ENCODE measurements at regions not wholly inside any gene's neighbourhood (a gene's known extent, or its start where the extent isn't known, plus 50 kb on each side); places are given as distances from the start of the nearest gene placed in this dataset.

DNA sequence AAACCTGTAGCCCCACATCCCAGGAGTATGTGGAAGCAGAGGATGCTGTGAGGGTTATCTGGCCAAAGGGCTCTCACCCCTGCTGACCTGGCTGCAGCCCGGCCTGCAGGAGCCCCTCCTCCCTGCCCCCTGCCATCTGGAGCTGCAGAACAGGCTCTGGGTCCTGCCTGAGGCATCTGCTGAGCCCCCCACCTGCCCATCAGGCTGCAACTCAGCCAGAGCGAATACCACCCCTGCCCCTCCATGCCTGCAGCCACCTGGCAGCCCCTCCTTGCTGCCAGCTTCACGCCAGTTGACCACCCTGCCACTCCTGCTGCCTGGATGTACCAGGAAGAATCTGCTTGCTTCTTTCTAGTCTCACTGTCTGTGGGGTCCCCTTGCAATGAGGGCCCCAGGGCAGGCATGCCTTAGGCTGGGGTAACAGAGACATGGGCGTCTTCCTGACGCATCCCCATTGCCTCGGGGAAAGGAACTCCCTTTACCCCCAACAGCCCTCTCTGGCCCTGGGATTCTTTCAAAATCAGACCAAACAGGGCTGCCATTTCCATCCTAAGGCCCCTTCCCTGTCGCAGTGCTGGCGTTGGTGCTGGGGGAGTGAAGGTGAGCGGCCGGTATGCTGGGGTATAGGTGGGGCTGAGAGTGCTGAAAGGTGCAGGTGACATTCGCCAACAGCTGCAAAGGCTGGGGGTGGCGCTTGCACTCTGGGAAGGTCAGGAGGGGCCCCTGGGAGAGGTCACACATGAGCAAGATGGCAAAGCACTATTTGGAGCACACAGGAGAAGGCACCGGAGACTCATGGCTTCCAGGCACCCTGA is 1334.6 kb downstream of the TBC1D22A start:
- peaks cover 1% of the 10 kb centered on the region for H3K9me3 Mint-ChIP-seq
- H3K27ac Mint-ChIP-seq = peak overlapping the region; percentile 89
- no peaks in the 10 kb centered on the region for H3K27me3 Mint-ChIP-seq
- no peak for ATAC-seq (ENCODE audit: low read depth)
- H3K36me3 Mint-ChIP-seq = no peaks in the 10 kb centered on the region
- no peak for DNase-seq (ENCODE audit: low spot score in 2 of 2)
- H3K4me3 Mint-ChIP-seq = peak overlapping the region; percentile 4
- H3K4me1 Mint-ChIP-seq = peaks cover 51% of the 10 kb centered on the region

DNA sequence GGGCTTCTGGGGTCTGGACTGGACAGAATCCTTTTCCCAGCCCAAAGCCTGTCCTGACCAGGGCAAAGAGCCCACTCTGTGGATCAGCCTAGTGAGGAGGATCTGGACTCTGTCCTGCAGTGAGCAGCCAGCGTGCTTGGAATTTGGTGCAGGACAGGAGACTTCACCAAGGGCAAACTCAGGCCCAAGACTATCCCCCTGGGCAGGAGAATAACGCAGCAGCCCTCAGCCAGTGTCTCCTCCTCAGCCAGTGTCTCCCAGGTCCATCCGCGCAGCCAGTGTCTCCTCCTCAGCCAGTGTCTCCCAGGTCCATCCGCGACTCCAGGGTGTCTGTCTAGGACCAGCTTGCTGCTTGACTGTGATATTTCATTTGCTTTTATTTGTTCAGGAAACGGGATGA is 1334.0 kb downstream of the TBC1D22A start:
- ATAC-seq (ENCODE audit: low read depth) (no peak), DNase-seq (ENCODE audit: low spot score in 2 of 2) (no peak)
- no peak overlapping the region for H3K27ac Mint-ChIP-seq
- H3K27me3 Mint-ChIP-seq = no peaks in the 10 kb centered on the region
- no peaks in the 10 kb centered on the region for H3K36me3 Mint-ChIP-seq
- no peak overlapping the region for H3K4me3 Mint-ChIP-seq
- peaks cover 54% of the 10 kb centered on the region for H3K4me1 Mint-ChIP-seq
- H3K9me3 Mint-ChIP-seq = no peaks in the 10 kb centered on the region

- peaks cover 53% of the 10 kb centered on the region for H3K4me1 Mint-ChIP-seq
- no peak for ATAC-seq (ENCODE audit: low read depth)
Observed at GRCh38 chr22:48093981-48094380, 1331.5 kb downstream of the TBC1D22A start.

GRCh38 chr22:48092866-48093265 is 1330.4 kb downstream of the TBC1D22A start:
- DNase-seq (ENCODE audit: low spot score in 2 of 2) (no peak), ATAC-seq (ENCODE audit: low read depth) (no peak)
- Mint-ChIP-seq H3K4me3 (no peak overlapping the region), H3K27ac (no peak overlapping the region), H3K4me1 (peaks cover 46% of the 10 kb centered on the region), H3K27me3 (no peaks in the 10 kb centered on the region), H3K36me3 (no peaks in the 10 kb centered on the region), H3K9me3 (no peaks in the 10 kb centered on the region)

More at GRCh38 chr22:48093981-48094380, 1331.5 kb downstream of the TBC1D22A start:
- no peak for DNase-seq (ENCODE audit: low spot score in 2 of 2)
- no peaks in the 10 kb centered on the region for H3K27me3 Mint-ChIP-seq
- H3K27ac Mint-ChIP-seq = no peak overlapping the region
- H3K9me3 Mint-ChIP-seq = no peaks in the 10 kb centered on the region
- H3K4me3 Mint-ChIP-seq = no peak overlapping the region
- H3K36me3 Mint-ChIP-seq = no peaks in the 10 kb centered on the region

GRCh38 chr22:48091656-48092223 is 1329.3 kb downstream of the TBC1D22A start:
- DNase-seq (ENCODE audit: low spot score in 2 of 2) = no peak
- H3K27ac Mint-ChIP-seq = no peak overlapping the region
- H3K4me1 Mint-ChIP-seq = peaks cover 37% of the 10 kb centered on the region
- H3K9me3 Mint-ChIP-seq = no peaks in the 10 kb centered on the region
- H3K36me3 Mint-ChIP-seq = no peaks in the 10 kb centered on the region
- ATAC-seq (ENCODE audit: low read depth) = no peak
- H3K27me3 Mint-ChIP-seq = no peaks in the 10 kb centered on the region
- no peak overlapping the region for H3K4me3 Mint-ChIP-seq

DNA sequence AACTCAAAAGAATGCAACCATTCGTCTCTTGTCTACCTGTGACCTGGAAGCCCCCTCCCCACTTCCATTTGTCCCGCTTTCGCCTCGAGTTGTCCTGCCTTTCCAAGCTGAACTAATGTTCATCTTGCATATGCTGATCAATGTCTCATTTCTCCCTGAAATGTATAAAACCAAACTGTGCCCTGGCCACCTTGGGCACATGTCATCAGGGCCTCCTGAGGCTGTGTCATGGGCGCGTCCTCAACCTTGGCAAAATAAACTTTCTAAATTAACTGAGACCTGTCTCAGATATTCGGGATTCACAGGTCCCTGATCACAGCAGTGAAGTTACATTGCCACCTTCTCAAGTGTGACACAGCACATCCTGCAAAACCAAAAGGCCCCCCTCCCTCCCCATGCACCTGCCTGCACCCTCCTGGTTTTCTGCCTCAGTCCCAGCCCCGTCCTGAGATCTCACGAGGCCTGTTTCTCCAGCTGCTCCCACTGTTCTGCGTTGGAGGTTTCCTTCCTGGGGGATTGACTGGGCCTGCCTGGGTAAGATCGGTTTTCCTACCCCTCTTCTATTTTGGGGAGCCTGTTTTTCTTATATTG is 1328.7 kb downstream of the TBC1D22A start:
- ATAC-seq (ENCODE audit: low read depth) = no peak
- no peak overlapping the region for H3K27ac Mint-ChIP-seq
- no peaks in the 10 kb centered on the region for H3K27me3 Mint-ChIP-seq
- no peaks in the 10 kb centered on the region for H3K9me3 Mint-ChIP-seq
- DNase-seq (ENCODE audit: low spot score in 2 of 2) = no peak
- H3K4me1 Mint-ChIP-seq = peaks cover 34% of the 10 kb centered on the region
- peak overlapping the region; percentile 53 for H3K4me3 Mint-ChIP-seq
- H3K36me3 Mint-ChIP-seq = no peaks in the 10 kb centered on the region

DNA sequence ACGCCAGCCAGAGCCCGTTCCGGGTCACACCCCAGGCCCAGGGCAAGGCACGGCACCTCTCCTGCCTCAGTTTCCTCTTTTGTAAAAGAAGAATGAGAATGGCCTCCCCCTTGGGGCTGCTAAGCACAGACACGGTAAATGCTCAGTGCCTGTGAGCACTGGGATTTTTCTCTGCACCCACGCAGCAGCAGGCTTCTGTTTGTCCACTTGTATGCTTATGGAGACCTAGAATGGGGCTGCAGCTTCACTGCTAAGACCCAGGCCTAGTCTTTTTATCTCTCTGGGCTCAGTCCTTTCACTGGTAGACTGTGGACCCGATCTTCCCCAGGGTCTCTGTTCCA is 1327.9 kb downstream of the TBC1D22A start:
- no peaks in the 10 kb centered on the region for H3K9me3 Mint-ChIP-seq
- peaks cover 3% of the 10 kb centered on the region for H3K27me3 Mint-ChIP-seq
- peak overlapping the region; percentile 70 for H3K4me3 Mint-ChIP-seq
- peak overlapping the region; percentile 79 for H3K27ac Mint-ChIP-seq
- H3K36me3 Mint-ChIP-seq = no peaks in the 10 kb centered on the region
- no peak for ATAC-seq (ENCODE audit: low read depth)
- no peak for DNase-seq (ENCODE audit: low spot score in 2 of 2)
- H3K4me1 Mint-ChIP-seq = peaks cover 32% of the 10 kb centered on the region

GRCh38 chr22:48089601-48090331 is 1327.3 kb downstream of the TBC1D22A start:
- Mint-ChIP-seq H3K9me3 (no peaks in the 10 kb centered on the region), H3K36me3 (no peaks in the 10 kb centered on the region), H3K27me3 (peaks cover 4% of the 10 kb centered on the region), H3K4me1 (peaks cover 28% of the 10 kb centered on the region), H3K27ac (no peak overlapping the region), H3K4me3 (peak overlapping the region; percentile 32)
- ATAC-seq (ENCODE audit: low read depth) = no peak
- no peak for DNase-seq (ENCODE audit: low spot score in 2 of 2)

DNA sequence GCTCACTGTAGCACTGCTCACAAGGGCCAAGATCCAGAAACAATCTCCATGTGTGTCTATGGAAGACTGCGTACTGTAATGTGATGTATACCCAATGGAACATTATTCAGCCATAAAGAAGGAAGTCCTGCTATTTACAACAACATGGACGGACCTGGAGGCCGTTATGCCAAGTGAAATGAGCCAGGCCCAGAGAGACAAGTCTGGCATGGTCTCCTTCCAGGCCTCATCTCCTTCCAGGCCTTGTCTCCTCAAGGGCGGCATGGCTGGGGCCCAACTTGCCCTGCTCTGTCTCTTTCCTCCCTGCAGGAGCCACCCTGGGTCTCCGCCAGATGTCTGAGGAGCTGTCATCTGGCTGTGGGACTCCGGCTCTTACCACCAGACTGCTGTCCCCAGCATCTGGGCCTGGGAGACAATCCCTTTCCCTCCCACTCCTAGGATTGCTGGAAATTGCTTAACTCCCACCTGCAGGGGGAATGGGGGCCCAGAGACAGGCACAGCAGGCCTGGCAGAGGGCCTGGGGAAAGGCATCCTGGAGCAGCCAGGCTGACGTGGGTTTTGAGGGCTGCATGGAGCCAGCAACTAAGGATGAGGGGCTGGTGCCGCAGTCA is 1326.6 kb downstream of the TBC1D22A start:
- H3K27ac Mint-ChIP-seq = no peak overlapping the region
- H3K36me3 Mint-ChIP-seq = no peaks in the 10 kb centered on the region
- peaks cover 7% of the 10 kb centered on the region for H3K27me3 Mint-ChIP-seq
- DNase-seq (ENCODE audit: low spot score in 2 of 2) (no peak), ATAC-seq (ENCODE audit: low read depth) (no peak)
- no peak overlapping the region for H3K4me3 Mint-ChIP-seq
- H3K4me1 Mint-ChIP-seq = peaks cover 35% of the 10 kb centered on the region
- H3K9me3 Mint-ChIP-seq = no peaks in the 10 kb centered on the region

DNA sequence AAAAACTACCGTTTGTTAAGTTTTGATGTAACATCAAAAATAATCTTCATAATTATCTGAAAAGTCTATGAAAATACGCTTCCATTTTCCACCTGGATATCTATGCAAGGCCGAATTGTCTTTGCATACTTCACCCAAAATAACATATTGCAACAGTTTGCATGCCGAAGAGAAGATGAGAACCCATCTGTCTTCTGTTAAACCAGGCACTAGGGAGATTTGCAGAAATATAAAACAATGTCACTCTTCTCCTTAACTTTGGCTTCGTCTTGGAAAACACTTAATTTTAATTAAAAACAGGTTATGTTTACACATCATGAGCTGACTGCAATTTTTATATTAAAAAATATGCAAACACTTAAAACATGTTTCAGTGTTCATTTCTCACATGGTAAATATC is 1325.8 kb downstream of the TBC1D22A start:
- Mint-ChIP-seq H3K9me3 (no peaks in the 10 kb centered on the region), H3K36me3 (no peaks in the 10 kb centered on the region), H3K4me3 (no peak overlapping the region), H3K27me3 (peaks cover 10% of the 10 kb centered on the region), H3K4me1 (peaks cover 36% of the 10 kb centered on the region), H3K27ac (no peak overlapping the region)
- DNase-seq (ENCODE audit: low spot score in 2 of 2) = no peak
- ATAC-seq (ENCODE audit: low read depth) = no peak

DNA sequence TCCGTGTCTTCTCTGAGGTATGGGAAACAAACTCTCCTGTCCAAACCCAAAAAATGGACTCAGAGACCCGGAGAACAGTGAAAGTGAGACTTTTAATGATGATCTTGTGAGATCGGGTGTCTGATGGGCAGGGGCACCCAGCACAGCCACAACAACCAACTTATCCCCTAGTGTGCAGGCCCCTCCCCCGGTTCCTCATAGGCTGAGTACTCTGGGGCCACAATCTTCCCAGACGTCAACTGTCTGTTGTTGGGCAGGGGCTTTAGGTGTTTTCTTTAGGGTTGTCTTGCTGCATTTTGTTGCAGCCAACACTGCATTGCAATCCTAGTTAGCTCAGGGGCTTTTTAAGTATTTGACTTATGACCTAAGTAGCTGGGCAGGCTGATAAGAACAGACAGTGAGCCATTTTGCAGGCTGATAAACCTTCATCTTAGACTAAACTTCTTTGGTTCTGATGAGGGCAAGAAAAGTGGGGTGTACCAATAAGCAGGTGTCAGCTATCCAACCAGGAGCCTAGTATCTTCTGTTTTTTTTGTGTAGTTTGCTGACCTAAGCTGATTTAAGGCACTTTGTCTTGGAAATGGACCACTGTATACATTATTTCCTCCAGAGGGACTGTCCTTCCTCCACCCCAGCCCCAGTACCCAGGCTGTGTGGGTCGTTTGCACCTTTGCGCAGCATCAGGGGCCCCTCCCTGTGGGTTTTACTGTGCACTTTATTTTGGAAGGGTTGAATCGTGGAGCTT is 1323.6 kb downstream of the TBC1D22A start:
- no peak overlapping the region for H3K27ac Mint-ChIP-seq
- ATAC-seq (ENCODE audit: low read depth) (no peak), DNase-seq (ENCODE audit: low spot score in 2 of 2) (no peak)
- H3K4me1 Mint-ChIP-seq = peaks cover 28% of the 10 kb centered on the region
- no peaks in the 10 kb centered on the region for H3K36me3 Mint-ChIP-seq
- peaks cover 12% of the 10 kb centered on the region for H3K27me3 Mint-ChIP-seq
- no peaks in the 10 kb centered on the region for H3K9me3 Mint-ChIP-seq
- no peak overlapping the region for H3K4me3 Mint-ChIP-seq

DNA sequence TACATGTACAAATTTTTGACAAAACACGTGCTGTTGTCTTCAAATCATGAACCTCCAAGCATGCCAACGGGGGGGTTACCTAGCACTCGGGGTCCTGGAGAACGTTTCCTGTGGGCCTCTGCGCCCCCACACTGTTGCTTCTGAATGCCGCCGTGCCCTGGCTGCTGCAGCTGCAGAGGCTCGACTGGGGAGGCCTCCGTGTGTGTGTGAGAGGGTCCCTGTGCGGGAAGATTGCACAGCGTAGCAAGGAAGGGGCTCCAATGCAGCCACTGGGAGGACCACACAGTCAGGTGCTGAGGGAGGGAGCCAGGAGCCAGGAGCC is 1322.2 kb downstream of the TBC1D22A start:
- Mint-ChIP-seq H3K27me3 (peaks cover 16% of the 10 kb centered on the region), H3K27ac (no peak overlapping the region), H3K36me3 (no peaks in the 10 kb centered on the region), H3K9me3 (no peaks in the 10 kb centered on the region), H3K4me1 (peaks cover 22% of the 10 kb centered on the region), H3K4me3 (no peak overlapping the region)
- DNase-seq (ENCODE audit: low spot score in 2 of 2) (no peak), ATAC-seq (ENCODE audit: low read depth) (no peak)

DNA sequence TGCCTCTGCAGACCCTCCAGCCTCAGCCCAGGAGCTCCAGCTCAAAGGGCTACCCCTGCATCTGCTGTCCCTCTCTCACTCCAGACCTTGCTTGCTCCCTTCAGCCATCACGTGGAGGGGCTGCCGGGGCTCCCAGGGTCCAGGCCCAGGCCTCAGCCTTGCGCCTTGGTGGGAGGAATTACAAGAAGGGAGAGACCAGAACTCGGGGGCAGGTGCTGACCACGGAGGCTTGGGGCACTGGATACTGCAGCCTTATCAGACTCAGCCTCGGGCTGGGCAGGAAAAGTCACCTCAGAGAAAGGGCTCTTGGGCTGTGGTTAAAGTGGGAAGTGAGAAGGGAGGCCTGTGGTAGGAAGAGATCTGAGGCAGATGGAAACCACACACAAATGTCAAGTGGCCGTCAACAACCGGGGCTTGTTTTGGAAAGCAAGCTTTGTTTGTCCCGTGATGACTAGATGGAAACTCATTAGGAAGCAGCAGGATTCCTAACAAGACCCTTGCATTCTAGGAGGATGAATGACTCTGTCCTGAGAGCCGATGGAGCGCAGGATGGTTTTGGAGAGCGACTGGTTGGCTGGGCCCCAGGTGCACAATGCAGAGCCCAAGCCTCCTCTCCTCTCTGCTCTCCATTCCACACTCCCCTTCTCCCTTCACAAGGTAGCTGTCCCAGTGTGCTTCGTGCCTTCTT is 1321.7 kb downstream of the TBC1D22A start:
- Mint-ChIP-seq H3K36me3 (no peaks in the 10 kb centered on the region), H3K4me1 (peaks cover 22% of the 10 kb centered on the region), H3K4me3 (peak overlapping the region; percentile 41), H3K27ac (peak overlapping the region; percentile 54), H3K9me3 (no peaks in the 10 kb centered on the region), H3K27me3 (peaks cover 16% of the 10 kb centered on the region)
- DNase-seq (ENCODE audit: low spot score in 2 of 2) (no peak), ATAC-seq (ENCODE audit: low read depth) (peak; percentile 72)
